ENCODE measurements at regions not wholly inside any gene's neighbourhood (a gene's known extent, or its start where the extent isn't known, plus 50 kb on each side); places are given as distances from the start of the nearest gene placed in this dataset.

GRCh38 chr7:13745530-13745929 is 243.9 kb downstream of the ETV1 start:
- TF ChIP-seq CTCF (IDR thresholded peaks at IDR 0.05) (no peak), POLR2A (IDR thresholded peaks at IDR 0.05) (no peak)
